H1 (cell line): ENCODE measurements at regions not wholly inside any gene's neighbourhood (a gene's known extent, or its start where the extent isn't known, plus 50 kb on each side); places are given as distances from the start of the nearest gene placed in this dataset.
"Not testable (repeated sequence)": the region's sequence is repeated elsewhere in the genome, so short reads cannot be mapped to it uniquely, and the experiment has no call there.

Source experiments
- CTCF ChIA-PET: fragments of 300-600 bp; sonication (Branson Sonifier 250); formaldehyde crosslinking; loops from one replicate; lab custom pipeline; 2021; ENCODE audit not compliant: partially characterized antibody; lab: Charles Lee
- POLR2A ChIA-PET: fragments of 300-600 bp; sonication (Branson Sonifier 250); formaldehyde crosslinking; loops from one replicate; lab custom pipeline; 2021; ENCODE audit warnings: inconsistent platforms; ENCODE audit not compliant: partially characterized antibody; lab: Charles Lee
- DNase-seq, 2 experiments: peaks; one replicate each; pipeline versions ENCODE4 v3.0.0 to v3.0.0-alpha.2; 2010 to 2022; ENCODE audit warnings: low spot score in 2 of 2, low read depth in 1 of 2, mixed read lengths in 1 of 2
- FAIRE-seq: peaks from 2 replicates; lab custom pipeline; 2011; peaks lifted over from hg19 to GRCh38; lab: Jason Lieb, UNC
- H2AFZ ChIP-seq: 2 replicates; pipeline ENCODE4 v1.8.1; 2012; ENCODE audit warnings: low read length, inconsistent platforms
- H2AK5ac ChIP-seq: 2 replicates; pipeline ENCODE4 v1.6.1; 2013; ENCODE audit warnings: low read depth, low read length
- H2BK120ac ChIP-seq: replicated peaks from 2 replicates; pipeline ENCODE3; 2013; ENCODE audit warnings: low read depth, low read length, inconsistent platforms
- H2BK12ac ChIP-seq: 2 replicates; pipeline ENCODE4 v1.6.1; 2013; ENCODE audit warnings: low read depth, low read length
- H2BK15ac ChIP-seq: 2 replicates; pipeline ENCODE4 v1.6.1; 2013; ENCODE audit warnings: low read length
- H2BK20ac ChIP-seq: 2 replicates; pipeline ENCODE4 v1.6.1; 2013; ENCODE audit warnings: low read length
- H2BK5ac ChIP-seq: 2 replicates; pipeline ENCODE4 v1.6.1; 2013; ENCODE audit warnings: low read depth, low read length
- H3K14ac ChIP-seq: 2 replicates; pipeline ENCODE4 v1.6.1; 2013; ENCODE audit warnings: inconsistent platforms; ENCODE audit not compliant: insufficient read length
- H3K18ac ChIP-seq: 2 replicates; pipeline ENCODE4 v1.6.1; 2013; ENCODE audit warnings: low read length; ENCODE audit errors: extremely low read depth
- H3K23ac ChIP-seq: 2 replicates; pipeline ENCODE4 v1.6.1; 2013; ENCODE audit warnings: inconsistent platforms; ENCODE audit not compliant: insufficient read length
- H3K23me2 ChIP-seq: 2 replicates; pipeline ENCODE4 v1.6.1; 2013; ENCODE audit warnings: low read depth, low read length
- H3K27ac ChIP-seq: 2 replicates; pipeline ENCODE4 v1.6.1; 2011; ENCODE audit warnings: low read depth, low read length, inconsistent platforms
- H3K27me3 ChIP-seq, 4 experiments: replicated peaks in 1 of 4; 1 replicate in 1 of 4; 2 replicates in 3 of 4; pipeline versions ENCODE4 v1.6.1 to v1.8.1; 2011 to 2013; ENCODE audit warnings: low read length in 3 of 4, mild to moderate bottlenecking in 3 of 4, inconsistent platforms in 2 of 4, mixed read lengths in 2 of 4, moderate library complexity in 1 of 4; ENCODE audit not compliant: control insufficient read depth in 3 of 4, insufficient read depth in 3 of 4; ENCODE audit errors: extremely low read depth in 1 of 4
- H3K36me3 ChIP-seq, 4 experiments: 2 replicates each; pipeline versions ENCODE4 v1.6.1 to v1.8.1; 2011 to 2013; ENCODE audit warnings: mild to moderate bottlenecking in 4 of 4, low read length in 3 of 4, moderate library complexity in 2 of 4, control low read depth in 1 of 4, inconsistent platforms in 1 of 4; ENCODE audit not compliant: insufficient read depth in 4 of 4, control insufficient read depth in 2 of 4
- H3K4ac ChIP-seq: replicated peaks from 2 replicates; pipeline ENCODE3; 2013; ENCODE audit warnings: low read length, low read depth, mixed read lengths, inconsistent platforms; ENCODE audit not compliant: insufficient read length
- H3K4me1 ChIP-seq, 4 experiments: replicated peaks in 1 of 4; 1 replicate in 1 of 4; 2 replicates in 3 of 4; pipeline versions ENCODE4 v1.6.1 to v1.8.1; 2011 to 2013; ENCODE audit warnings: low read length in 3 of 4, inconsistent platforms in 2 of 4, mixed read lengths in 1 of 4; ENCODE audit not compliant: insufficient read depth in 4 of 4, control insufficient read depth in 3 of 4
- H3K4me2 ChIP-seq, 2 experiments: 2 replicates each; pipeline versions ENCODE4 v1.6.1 to v1.8.1; 2011 to 2013; ENCODE audit warnings: low read depth in 2 of 2, low read length in 2 of 2, control low read depth in 1 of 2, inconsistent platforms in 1 of 2, mild to moderate bottlenecking in 1 of 2; ENCODE audit not compliant: insufficient read depth in 1 of 2
- H3K4me3 ChIP-seq, 4 experiments: fragments of 200-600, 300-600 bp in 1 of 4; sonication (generic), shearing (Covaris generic), sonication (Bioruptor Twin) in 1 of 4; 2 replicates each; pipeline versions ENCODE4 v1.5.1 to v1.8.1; 2011 to 2016; ENCODE audit warnings: low read length in 4 of 4, low read depth in 3 of 4, control low read depth in 2 of 4, inconsistent platforms in 2 of 4, mild to moderate bottlenecking in 2 of 4, mixed read lengths in 1 of 4, moderate library complexity in 1 of 4; ENCODE audit not compliant: insufficient read depth in 2 of 4; ENCODE audit errors: extremely low read depth in 1 of 4
- H3K56ac ChIP-seq: replicated peaks from 2 replicates; pipeline ENCODE3; 2013; ENCODE audit warnings: low read depth, mild to moderate bottlenecking, mixed read lengths, low read length, inconsistent platforms; ENCODE audit not compliant: insufficient read length
- H3K79me1 ChIP-seq: 2 replicates; pipeline ENCODE4 v1.6.1; 2013; ENCODE audit warnings: low read depth, low read length, control low read depth
- H3K79me2 ChIP-seq, 2 experiments: 2 replicates each; pipeline versions ENCODE4 v1.6.1 to v1.8.1; 2012 to 2013; ENCODE audit warnings: low read length in 2 of 2, mild to moderate bottlenecking in 2 of 2, inconsistent platforms in 1 of 2; ENCODE audit not compliant: insufficient read depth in 2 of 2, control insufficient read depth in 1 of 2
- H3K9ac ChIP-seq, 4 experiments: replicated peaks in 1 of 4; 1 replicate in 1 of 4; 2 replicates in 3 of 4; pipeline versions ENCODE4 v1.6.1 to v1.8.1; 2011 to 2013; ENCODE audit warnings: low read depth in 3 of 4, low read length in 3 of 4, control low read depth in 2 of 4, mild to moderate bottlenecking in 2 of 4, moderate library complexity in 2 of 4, inconsistent platforms in 1 of 4; ENCODE audit errors: extremely low read depth in 1 of 4
- H3K9me3 ChIP-seq, 2 experiments: 2 replicates each; pipeline versions ENCODE4 v1.6.1 to v1.8.1; 2012 to 2013; ENCODE audit warnings: mild to moderate bottlenecking in 2 of 2, moderate library complexity in 2 of 2, control low read depth in 1 of 2, inconsistent platforms in 1 of 2, low read depth in 1 of 2, low read length in 1 of 2, mixed read lengths in 1 of 2; ENCODE audit not compliant: insufficient read depth in 2 of 2
- H4K20me1 ChIP-seq, 2 experiments: replicated peaks in 1 of 2; 2 replicates each; pipeline versions ENCODE3 to v1.8.1; 2011 to 2013; ENCODE audit warnings: inconsistent platforms in 2 of 2, low read length in 2 of 2, mild to moderate bottlenecking in 1 of 2; ENCODE audit not compliant: insufficient read depth in 2 of 2, control insufficient read depth in 1 of 2
- H4K5ac ChIP-seq: 2 replicates; pipeline ENCODE4 v1.6.1; 2013; ENCODE audit warnings: low read length, low read depth, mixed read lengths, inconsistent platforms; ENCODE audit not compliant: insufficient read length
- H4K8ac ChIP-seq: 2 replicates; pipeline ENCODE4 v1.8.0; 2013; ENCODE audit warnings: mild to moderate bottlenecking, moderate library complexity, low read length, inconsistent platforms; ENCODE audit not compliant: insufficient read depth; ENCODE audit errors: extremely low read depth
- H4K91ac ChIP-seq: replicated peaks from 2 replicates; pipeline ENCODE3; 2013; ENCODE audit warnings: low read length, mixed read lengths, inconsistent platforms; ENCODE audit not compliant: insufficient read length
- WGBS, 2 experiments: shearing (Covaris generic) in 1 of 2; methylation state at CpG; one replicate each; pipeline versions ENCODE4 v1.1.6 to v1.1.7; 2013 to 2015; ENCODE audit warnings: low lambda C conversion rate in 2 of 2, mixed read lengths in 2 of 2, inconsistent platforms in 1 of 2, low coverage in 1 of 2, missing lambda C conversion rate in 1 of 2; ENCODE audit not compliant: insufficient replicate concordance in 2 of 2, insufficient coverage in 1 of 2, insufficient read length in 1 of 2; ENCODE audit errors: extremely low coverage in 1 of 2, missing lambda C conversion rate in 1 of 2; 5-methylcytosine and 5-hydroxymethylcytosine counted together

- H3K27ac ChIP-seq, H3K9ac ChIP-seq, H3K79me2 ChIP-seq, H2BK120ac ChIP-seq, H2BK15ac ChIP-seq, H3K23ac ChIP-seq, H3K18ac ChIP-seq, H4K8ac ChIP-seq, H2BK12ac ChIP-seq, H3K56ac ChIP-seq, H3K27me3 ChIP-seq, H4K91ac ChIP-seq, H4K20me1 ChIP-seq, H3K79me1 ChIP-seq, H3K23me2 ChIP-seq, H3K36me3 ChIP-seq, H2AK5ac ChIP-seq, H3K4me1 ChIP-seq, FAIRE-seq, H2BK20ac ChIP-seq, DNase-seq, H3K14ac ChIP-seq, H2BK5ac ChIP-seq, H3K4ac ChIP-seq, H4K5ac ChIP-seq, POLR2A ChIA-PET, H3K9me3 ChIP-seq: not testable (repeated sequence)
- peak overlapping the region; percentile 50; the same call in 1 of the 2 replicates for H2AFZ ChIP-seq
- CTCF ChIA-PET, result interaction anchor here (0.9 to 1.2 kb wide), 2 partner anchors 274 to 277 kb away, joined by 4 read pairs; no protein-coding TSS in a partner anchor
- H3K4me3 ChIP-seq, result peak overlapping the region in 2 of 4 experiments; percentile 10 to 42; a peak in 2 of 8 replicates
- H3K4me2 ChIP-seq, result peak overlapping the region in 1 of 2 experiments; percentile 2; a peak in 2 of 4 replicates
- 51% methylated on average over 29 of the region's 36 CpGs; no CpG with 5 or more reads in 1 of the 2 experiments for WGBS, 2 experiments
Observed at GRCh38 chr7:39854616-39855324, 95.3 kb upstream of the CDK13 start.
